Epithelial cell of proximal tubule (primary cell): ENCODE measurements at regions not wholly inside any gene's neighbourhood (a gene's known extent, or its start where the extent isn't known, plus 50 kb on each side); places are given as distances from the start of the nearest gene placed in this dataset.

Source experiments
- DNase-seq: peaks from one replicate; pipeline ENCODE4 v3.0.0-alpha.2; 2011; ENCODE audit warnings: low read depth
- H3K4me3 ChIP-seq: 2 replicates; pipeline ENCODE4 v1.5.1; 2011; ENCODE audit warnings: low read depth, mild to moderate bottlenecking, low read length
- CTCF ChIP-seq: conservative IDR thresholded peaks from 2 replicates; pipeline ENCODE4 v1.5.1; 2012; ENCODE audit warnings: low read depth, mild to moderate bottlenecking, low read length

DNA sequence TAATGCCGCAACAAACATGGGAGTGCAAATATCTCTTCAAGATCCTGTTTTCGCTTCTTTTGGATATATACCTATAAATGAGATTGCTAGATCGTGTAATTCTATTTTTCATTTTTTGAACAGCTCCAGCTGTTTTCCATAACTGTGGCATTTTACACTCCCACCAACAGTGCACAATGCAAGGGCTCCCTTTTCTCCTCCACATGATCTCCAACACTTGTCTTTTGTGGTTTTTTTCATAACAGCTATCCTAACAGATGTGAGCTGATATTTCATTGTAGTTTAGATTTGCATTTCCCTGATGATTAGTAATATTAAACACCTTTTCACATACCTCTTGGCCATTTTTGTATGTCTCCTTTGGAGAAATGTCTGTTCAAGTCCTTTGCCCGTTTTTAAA is 58.6 kb upstream of the TJP1 start:
- no peak overlapping the region for H3K4me3 ChIP-seq
- no peak for DNase-seq
- TF ChIP-seq CTCF, result no peak

GRCh38 chr15:29880341-29880740 is 58.1 kb upstream of the TJP1 start:
- no peak for DNase-seq
- no peak overlapping the region for H3K4me3 ChIP-seq
- no peak for TF ChIP-seq CTCF

- no peak for DNase-seq
- no peak for TF ChIP-seq CTCF
These were observed 52.7 kb upstream of the TJP1 start for GRCh38 chr15:29874977-29875376.

DNA sequence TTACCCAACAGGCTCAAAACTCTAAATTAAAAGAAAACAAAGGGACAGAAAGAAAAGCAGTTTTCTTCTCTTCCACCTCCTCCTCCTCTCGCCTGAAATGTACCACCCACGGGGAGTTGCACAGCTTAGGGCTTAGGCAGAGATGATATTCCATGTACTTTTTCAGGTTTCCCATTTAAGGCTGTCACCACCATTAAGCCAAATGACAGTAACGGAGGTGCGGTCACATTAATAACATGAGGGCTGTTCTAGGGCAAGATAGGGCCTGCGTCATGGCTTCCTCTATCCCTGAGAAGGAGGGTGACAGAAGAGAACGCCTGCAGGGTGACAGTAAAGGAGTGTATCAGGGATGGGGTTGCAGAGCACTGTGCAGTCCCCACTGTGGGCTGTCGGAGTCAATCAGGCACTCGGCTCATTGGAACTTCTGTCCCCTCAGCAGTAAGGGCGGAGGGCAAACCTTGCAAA is 51.7 kb upstream of the TJP1 start:
- H3K4me3 ChIP-seq, result no peak overlapping the region
- no peak for DNase-seq
- TF ChIP-seq CTCF, result no peak

More at GRCh38 chr15:29874977-29875376, 52.7 kb upstream of the TJP1 start:
- H3K4me3 ChIP-seq, result no peak overlapping the region

- no peak for DNase-seq
- no peak for TF ChIP-seq CTCF
- H3K4me3 ChIP-seq, result no peak overlapping the region
These were observed 51.0 kb upstream of the TJP1 start for GRCh38 chr15:29873264-29873663.

DNA sequence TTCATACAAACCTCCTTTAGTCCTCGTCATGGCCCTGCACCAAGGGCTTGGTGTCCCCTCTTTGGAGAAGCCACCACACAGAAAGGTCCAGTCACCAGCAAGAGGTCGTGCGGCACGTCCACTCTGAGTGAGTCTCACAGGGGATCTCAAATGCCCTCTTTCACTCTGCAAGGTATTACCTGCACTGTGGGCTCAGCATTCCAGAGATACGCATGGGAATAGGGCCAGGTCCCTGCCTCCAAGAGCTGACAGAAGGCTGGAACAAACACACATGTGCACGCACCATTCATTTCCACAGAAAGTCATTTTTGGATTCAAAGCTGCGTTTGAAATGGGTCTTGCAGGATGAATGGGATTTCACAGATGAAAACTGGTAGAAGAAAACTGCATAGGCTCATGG is 50.4 kb upstream of the TJP1 start:
- DNase-seq, result no peak
- TF ChIP-seq CTCF, result no peak
- H3K4me3 ChIP-seq, result no peak overlapping the region
